Tibial nerve (tissue), 4 donors: ENCODE measurements at regions not wholly inside any gene's neighbourhood (a gene's known extent, or its start where the extent isn't known, plus 50 kb on each side); places are given as distances from the start of the nearest gene placed in this dataset.

Experiments used
- DNase-seq, 2 donors: peaks; one replicate each; pipeline ENCODE4 v3.0.0-alpha.2; 2019; ENCODE audit warnings: low spot score in 2 of 2
- H3K27ac ChIP-seq, 4 donors: fragments of 200-600 bp; sonication (generic) in 3 of 4; one replicate each; pipeline ENCODE4 v1.5.1; 2017 to 2019; ENCODE audit warnings: mild to moderate bottlenecking in 1 of 4
- H3K27me3 ChIP-seq, 2 donors: fragments of 200-600 bp; sonication (generic) in 1 of 2; one replicate each; pipeline versions ENCODE4 v1.5.1 to v1.6.0; 2017 to 2019
- H3K36me3 ChIP-seq, 3 donors: fragments of 200-600 bp; sonication (generic); one replicate each; pipeline ENCODE4 v1.5.1; 2018 to 2019
- H3K4me1 ChIP-seq, 4 donors: fragments of 200-600 bp; sonication (generic) in 3 of 4; one replicate each; pipeline ENCODE4 v1.5.1; 2017 to 2019
- H3K4me3 ChIP-seq, 4 donors: fragments of 200-600 bp; sonication (generic) in 3 of 4; one replicate each; pipeline ENCODE4 v1.5.1; 2017 to 2019; ENCODE audit warnings: mild to moderate bottlenecking in 1 of 4, moderate library complexity in 1 of 4
- H3K9me3 ChIP-seq, 4 donors: fragments of 200-600 bp; sonication (generic) in 3 of 4; one replicate each; pipeline ENCODE4 v1.5.1; 2017 to 2019
- CTCF ChIP-seq, 5 experiments: fragments of 200-600 bp in 3 of 5; fragments of 450-650 bp in 2 of 5; sonication (generic) in 3 of 5; IDR thresholded peaks; one replicate each; pipeline ENCODE4 v1.5.1; 2016 to 2019; ENCODE audit warnings: antibody characterized with exemption in 5 of 5, mild to moderate bottlenecking in 3 of 5, moderate library complexity in 2 of 5
- EP300 ChIP-seq, 2 donors: sonication (generic); formaldehyde crosslinking; IDR thresholded peaks; one replicate each; pipeline ENCODE4 v1.6.1; 2017; ENCODE audit warnings: antibody characterized with exemption in 2 of 2, mild to moderate bottlenecking in 1 of 2
- POLR2A ChIP-seq, 2 donors: fragments of 450-650 bp; IDR thresholded peaks; one replicate each; pipeline ENCODE4 v1.6.1; 2017; ENCODE audit warnings: antibody characterized with exemption in 2 of 2, mild to moderate bottlenecking in 2 of 2, moderate library complexity in 2 of 2
- WGBS, 2 donors: methylation state at CpG; one replicate each; pipeline ENCODE4 v1.1.5; 2018; 5-methylcytosine and 5-hydroxymethylcytosine counted together

GRCh38 chr2:150974864-150975263 lies 286.8 kb downstream of the RBM43 start:
- Histone ChIP-seq H3K4me1 (no peaks in the 10 kb centered on the region), H3K9me3 (no peaks in the 10 kb centered on the region), H3K36me3 (no peaks in the 10 kb centered on the region), H3K4me3 (no peak overlapping the region), H3K27me3 (no peaks in the 10 kb centered on the region), H3K27ac (no peak overlapping the region)
- TF ChIP-seq CTCF (IDR thresholded peaks at IDR 0.05) (no peak), EP300 (IDR thresholded peaks at IDR 0.05) (no peak), POLR2A (IDR thresholded peaks at IDR 0.05) (no peak)
- no peak for DNase-seq

GRCh38 chr2:150974234-150974633 lies 287.4 kb downstream of the RBM43 start:
- WGBS, 2 donors: 87 to 94% methylated on average over 1 of the region's 1 CpG
- Histone ChIP-seq H3K27me3 (no peaks in the 10 kb centered on the region), H3K36me3 (no peaks in the 10 kb centered on the region), H3K27ac (no peak overlapping the region), H3K4me3 (no peak overlapping the region), H3K9me3 (no peaks in the 10 kb centered on the region), H3K4me1 (no peaks in the 10 kb centered on the region)
- TF ChIP-seq EP300 (IDR thresholded peaks at IDR 0.05) (no peak), POLR2A (IDR thresholded peaks at IDR 0.05) (no peak), CTCF (IDR thresholded peaks at IDR 0.05) (no peak)
- no peak for DNase-seq

- 70 to 75% methylated on average over 3 of the region's 3 CpGs for WGBS, 2 donors
- Histone ChIP-seq H3K4me1 (no peaks in the 10 kb centered on the region), H3K27me3 (no peaks in the 10 kb centered on the region), H3K27ac (no peak overlapping the region), H3K36me3 (no peaks in the 10 kb centered on the region), H3K4me3 (no peak overlapping the region), H3K9me3 (no peaks in the 10 kb centered on the region)
- DNase-seq: no peak
- TF ChIP-seq EP300 (IDR thresholded peaks at IDR 0.05) (no peak), POLR2A (IDR thresholded peaks at IDR 0.05) (no peak), CTCF (IDR thresholded peaks at IDR 0.05) (no peak)
These were observed 289.8 kb downstream of the RBM43 start for GRCh38 chr2:150971910-150972309.

- no peak for TF ChIP-seq EP300 (IDR thresholded peaks at IDR 0.05)
- no peak for TF ChIP-seq CTCF (IDR thresholded peaks at IDR 0.05)
- no peak for TF ChIP-seq POLR2A (IDR thresholded peaks at IDR 0.05)
- Histone ChIP-seq H3K27me3 (no peaks in the 10 kb centered on the region), H3K27ac (no peak overlapping the region), H3K36me3 (no peaks in the 10 kb centered on the region), H3K4me1 (no peaks in the 10 kb centered on the region), H3K4me3 (no peak overlapping the region), H3K9me3 (no peaks in the 10 kb centered on the region)
- DNase-seq: no peak
- 58 to 81% methylated on average over 5 of the region's 5 CpGs for WGBS, 2 donors
These were observed 298.3 kb downstream of the RBM43 start for GRCh38 chr2:150963336-150963735.

- TF ChIP-seq POLR2A (IDR thresholded peaks at IDR 0.05) (no peak), CTCF (IDR thresholded peaks at IDR 0.05) (no peak), EP300 (IDR thresholded peaks at IDR 0.05) (no peak)
- no peak overlapping the region for H3K4me3 ChIP-seq
- no peaks in the 10 kb centered on the region for H3K4me1 ChIP-seq
- H3K36me3 ChIP-seq: no peaks in the 10 kb centered on the region
- H3K27me3 ChIP-seq: no peaks in the 10 kb centered on the region
- DNase-seq: no peak
- WGBS, 2 donors: 81 to 91% methylated on average over 10 of the region's 10 CpGs
- peaks cover 0 to 8% (median under 1%) of the 10 kb centered on the region in 4 donors for H3K9me3 ChIP-seq
- H3K27ac ChIP-seq: no peak overlapping the region
These were observed 306.4 kb downstream of the RBM43 start for GRCh38 chr2:150955231-150955630.
